H1 (cell line): ENCODE measurements at regions not wholly inside any gene's neighbourhood (a gene's known extent, or its start where the extent isn't known, plus 50 kb on each side); places are given as distances from the start of the nearest gene placed in this dataset.

Experiments used
- CTCF ChIA-PET: fragments of 300-600 bp; sonication (Branson Sonifier 250); formaldehyde crosslinking; loops from one replicate; lab custom pipeline; 2021; ENCODE audit not compliant: partially characterized antibody; lab: Charles Lee
- POLR2A ChIA-PET: fragments of 300-600 bp; sonication (Branson Sonifier 250); formaldehyde crosslinking; loops from one replicate; lab custom pipeline; 2021; ENCODE audit warnings: inconsistent platforms; ENCODE audit not compliant: partially characterized antibody; lab: Charles Lee
- DNase-seq, 2 experiments: peaks; one replicate each; pipeline versions ENCODE4 v3.0.0 to v3.0.0-alpha.2; 2010 to 2022; ENCODE audit warnings: low spot score in 2 of 2, low read depth in 1 of 2, mixed read lengths in 1 of 2
- FAIRE-seq: peaks from 2 replicates; lab custom pipeline; 2011; peaks lifted over from hg19 to GRCh38; lab: Jason Lieb, UNC
- H2AFZ ChIP-seq: 2 replicates; pipeline ENCODE4 v1.8.1; 2012; ENCODE audit warnings: low read length, inconsistent platforms
- H2AK5ac ChIP-seq: 2 replicates; pipeline ENCODE4 v1.6.1; 2013; ENCODE audit warnings: low read depth, low read length
- H2BK120ac ChIP-seq: replicated peaks from 2 replicates; pipeline ENCODE3; 2013; ENCODE audit warnings: low read depth, low read length, inconsistent platforms
- H2BK12ac ChIP-seq: 2 replicates; pipeline ENCODE4 v1.6.1; 2013; ENCODE audit warnings: low read depth, low read length
- H2BK15ac ChIP-seq: 2 replicates; pipeline ENCODE4 v1.6.1; 2013; ENCODE audit warnings: low read length
- H2BK20ac ChIP-seq: 2 replicates; pipeline ENCODE4 v1.6.1; 2013; ENCODE audit warnings: low read length
- H2BK5ac ChIP-seq: 2 replicates; pipeline ENCODE4 v1.6.1; 2013; ENCODE audit warnings: low read depth, low read length
- H3K14ac ChIP-seq: 2 replicates; pipeline ENCODE4 v1.6.1; 2013; ENCODE audit warnings: inconsistent platforms; ENCODE audit not compliant: insufficient read length
- H3K18ac ChIP-seq: 2 replicates; pipeline ENCODE4 v1.6.1; 2013; ENCODE audit warnings: low read length; ENCODE audit errors: extremely low read depth
- H3K23ac ChIP-seq: 2 replicates; pipeline ENCODE4 v1.6.1; 2013; ENCODE audit warnings: inconsistent platforms; ENCODE audit not compliant: insufficient read length
- H3K23me2 ChIP-seq: 2 replicates; pipeline ENCODE4 v1.6.1; 2013; ENCODE audit warnings: low read depth, low read length
- H3K27ac ChIP-seq: 2 replicates; pipeline ENCODE4 v1.6.1; 2011; ENCODE audit warnings: low read depth, low read length, inconsistent platforms
- H3K27me3 ChIP-seq, 4 experiments: replicated peaks in 1 of 4; 1 replicate in 1 of 4; 2 replicates in 3 of 4; pipeline versions ENCODE4 v1.6.1 to v1.8.1; 2011 to 2013; ENCODE audit warnings: low read length in 3 of 4, mild to moderate bottlenecking in 3 of 4, inconsistent platforms in 2 of 4, mixed read lengths in 2 of 4, moderate library complexity in 1 of 4; ENCODE audit not compliant: control insufficient read depth in 3 of 4, insufficient read depth in 3 of 4; ENCODE audit errors: extremely low read depth in 1 of 4
- H3K36me3 ChIP-seq, 4 experiments: 2 replicates each; pipeline versions ENCODE4 v1.6.1 to v1.8.1; 2011 to 2013; ENCODE audit warnings: mild to moderate bottlenecking in 4 of 4, low read length in 3 of 4, moderate library complexity in 2 of 4, control low read depth in 1 of 4, inconsistent platforms in 1 of 4; ENCODE audit not compliant: insufficient read depth in 4 of 4, control insufficient read depth in 2 of 4
- H3K4ac ChIP-seq: replicated peaks from 2 replicates; pipeline ENCODE3; 2013; ENCODE audit warnings: low read length, low read depth, mixed read lengths, inconsistent platforms; ENCODE audit not compliant: insufficient read length
- H3K4me1 ChIP-seq, 4 experiments: replicated peaks in 1 of 4; 1 replicate in 1 of 4; 2 replicates in 3 of 4; pipeline versions ENCODE4 v1.6.1 to v1.8.1; 2011 to 2013; ENCODE audit warnings: low read length in 3 of 4, inconsistent platforms in 2 of 4, mixed read lengths in 1 of 4; ENCODE audit not compliant: insufficient read depth in 4 of 4, control insufficient read depth in 3 of 4
- H3K4me2 ChIP-seq, 2 experiments: 2 replicates each; pipeline versions ENCODE4 v1.6.1 to v1.8.1; 2011 to 2013; ENCODE audit warnings: low read depth in 2 of 2, low read length in 2 of 2, control low read depth in 1 of 2, inconsistent platforms in 1 of 2, mild to moderate bottlenecking in 1 of 2; ENCODE audit not compliant: insufficient read depth in 1 of 2
- H3K4me3 ChIP-seq, 4 experiments: fragments of 200-600, 300-600 bp in 1 of 4; sonication (generic), shearing (Covaris generic), sonication (Bioruptor Twin) in 1 of 4; 2 replicates each; pipeline versions ENCODE4 v1.5.1 to v1.8.1; 2011 to 2016; ENCODE audit warnings: low read length in 4 of 4, low read depth in 3 of 4, control low read depth in 2 of 4, inconsistent platforms in 2 of 4, mild to moderate bottlenecking in 2 of 4, mixed read lengths in 1 of 4, moderate library complexity in 1 of 4; ENCODE audit not compliant: insufficient read depth in 2 of 4; ENCODE audit errors: extremely low read depth in 1 of 4
- H3K56ac ChIP-seq: replicated peaks from 2 replicates; pipeline ENCODE3; 2013; ENCODE audit warnings: low read depth, mild to moderate bottlenecking, mixed read lengths, low read length, inconsistent platforms; ENCODE audit not compliant: insufficient read length
- H3K79me1 ChIP-seq: 2 replicates; pipeline ENCODE4 v1.6.1; 2013; ENCODE audit warnings: low read depth, low read length, control low read depth
- H3K79me2 ChIP-seq, 2 experiments: 2 replicates each; pipeline versions ENCODE4 v1.6.1 to v1.8.1; 2012 to 2013; ENCODE audit warnings: low read length in 2 of 2, mild to moderate bottlenecking in 2 of 2, inconsistent platforms in 1 of 2; ENCODE audit not compliant: insufficient read depth in 2 of 2, control insufficient read depth in 1 of 2
- H3K9ac ChIP-seq, 4 experiments: replicated peaks in 1 of 4; 1 replicate in 1 of 4; 2 replicates in 3 of 4; pipeline versions ENCODE4 v1.6.1 to v1.8.1; 2011 to 2013; ENCODE audit warnings: low read depth in 3 of 4, low read length in 3 of 4, control low read depth in 2 of 4, mild to moderate bottlenecking in 2 of 4, moderate library complexity in 2 of 4, inconsistent platforms in 1 of 4; ENCODE audit errors: extremely low read depth in 1 of 4
- H3K9me3 ChIP-seq, 2 experiments: 2 replicates each; pipeline versions ENCODE4 v1.6.1 to v1.8.1; 2012 to 2013; ENCODE audit warnings: mild to moderate bottlenecking in 2 of 2, moderate library complexity in 2 of 2, control low read depth in 1 of 2, inconsistent platforms in 1 of 2, low read depth in 1 of 2, low read length in 1 of 2, mixed read lengths in 1 of 2; ENCODE audit not compliant: insufficient read depth in 2 of 2
- H4K20me1 ChIP-seq, 2 experiments: replicated peaks in 1 of 2; 2 replicates each; pipeline versions ENCODE3 to v1.8.1; 2011 to 2013; ENCODE audit warnings: inconsistent platforms in 2 of 2, low read length in 2 of 2, mild to moderate bottlenecking in 1 of 2; ENCODE audit not compliant: insufficient read depth in 2 of 2, control insufficient read depth in 1 of 2
- H4K5ac ChIP-seq: 2 replicates; pipeline ENCODE4 v1.6.1; 2013; ENCODE audit warnings: low read length, low read depth, mixed read lengths, inconsistent platforms; ENCODE audit not compliant: insufficient read length
- H4K8ac ChIP-seq: 2 replicates; pipeline ENCODE4 v1.8.0; 2013; ENCODE audit warnings: mild to moderate bottlenecking, moderate library complexity, low read length, inconsistent platforms; ENCODE audit not compliant: insufficient read depth; ENCODE audit errors: extremely low read depth
- H4K91ac ChIP-seq: replicated peaks from 2 replicates; pipeline ENCODE3; 2013; ENCODE audit warnings: low read length, mixed read lengths, inconsistent platforms; ENCODE audit not compliant: insufficient read length
- CHD1 ChIP-seq: IDR thresholded peaks from 2 replicates; pipeline ENCODE4 v1.6.1; 2012; ENCODE audit warnings: low read depth, low read length, improper control_type of control experiment
- CTCF ChIP-seq, 3 experiments: IDR thresholded peaks; 1 replicate in 2 of 3; 2 replicates in 1 of 3; pipeline versions ENCODE4 v1.5.1 to v1.6.1; 2011; ENCODE audit warnings: low read length in 3 of 3, mild to moderate bottlenecking in 3 of 3, inconsistent platforms in 2 of 3, low read depth in 1 of 3, moderate library complexity in 1 of 3; ENCODE audit not compliant: insufficient read depth in 1 of 3; ENCODE audit errors: control extremely low read depth in 1 of 3
- HDAC2 ChIP-seq, 2 experiments: fragments of 300-600 bp in 1 of 2; sonication (generic) in 1 of 2; IDR thresholded peaks; 2 replicates each; pipeline ENCODE4 v1.6.1; 2011 to 2012; ENCODE audit warnings: low read depth in 2 of 2, low read length in 2 of 2, mild to moderate bottlenecking in 2 of 2, moderate library complexity in 2 of 2, borderline replicate concordance in 1 of 2, inconsistent platforms in 1 of 2
- KDM1A ChIP-seq: fragments of 200-600, 300-600 bp; sonication (generic); IDR thresholded peaks from 2 replicates; pipeline ENCODE4 v1.7.1; 2016; ENCODE audit warnings: mild to moderate bottlenecking, low read length, borderline replicate concordance
- MAFK ChIP-seq: IDR thresholded peaks from 2 replicates; pipeline ENCODE4 v1.6.1; 2012; ENCODE audit warnings: low read depth, mild to moderate bottlenecking, improper control_type of control experiment, low read length
- POLR2AphosphoS5 ChIP-seq: IDR thresholded peaks from 2 replicates; pipeline ENCODE4 v1.6.1; 2011; ENCODE audit warnings: low read depth, low read length
- RBBP5 ChIP-seq: IDR thresholded peaks from 2 replicates; pipeline ENCODE4 v1.7.1; 2012; ENCODE audit warnings: low read depth, mild to moderate bottlenecking, inconsistent platforms, low read length, moderate library complexity, borderline replicate concordance
- SAP30 ChIP-seq: fragments of 300-600 bp; sonication (generic); IDR thresholded peaks from 2 replicates; pipeline ENCODE4 v1.7.1; 2012; ENCODE audit warnings: low read length, moderate library complexity, mild to moderate bottlenecking, inconsistent platforms; ENCODE audit not compliant: insufficient read depth, insufficient replicate concordance
- SIX5 ChIP-seq: IDR thresholded peaks from 2 replicates; pipeline ENCODE4 v1.6.1; 2011; ENCODE audit warnings: mild to moderate bottlenecking, low read depth, low read length
- SP2 ChIP-seq: IDR thresholded peaks from 2 replicates; pipeline ENCODE4 v1.6.1; 2012; ENCODE audit warnings: mild to moderate bottlenecking, low read length, inconsistent platforms
- SUZ12 ChIP-seq: fragments of 200-600 bp; sonication (generic); IDR thresholded peaks from 2 replicates; pipeline ENCODE4 v1.6.1; 2012; ENCODE audit warnings: mild to moderate bottlenecking, inconsistent platforms, low read length, moderate library complexity, mixed read lengths
- TAF1 ChIP-seq: IDR thresholded peaks from 2 replicates; pipeline ENCODE4 v1.6.1; 2011; ENCODE audit warnings: mild to moderate bottlenecking, low read depth, low read length
- ZNF274 ChIP-seq: IDR thresholded peaks from 2 replicates; pipeline ENCODE4 v1.7.0; 2012; ENCODE audit warnings: low read length, borderline replicate concordance; ENCODE audit errors: extremely low read depth
- WGBS, 2 experiments: shearing (Covaris generic) in 1 of 2; methylation state at CpG; one replicate each; pipeline versions ENCODE4 v1.1.6 to v1.1.7; 2013 to 2015; ENCODE audit warnings: low lambda C conversion rate in 2 of 2, mixed read lengths in 2 of 2, inconsistent platforms in 1 of 2, low coverage in 1 of 2, missing lambda C conversion rate in 1 of 2; ENCODE audit not compliant: insufficient replicate concordance in 2 of 2, insufficient coverage in 1 of 2, insufficient read length in 1 of 2; ENCODE audit errors: extremely low coverage in 1 of 2, missing lambda C conversion rate in 1 of 2; 5-methylcytosine and 5-hydroxymethylcytosine counted together

DNA sequence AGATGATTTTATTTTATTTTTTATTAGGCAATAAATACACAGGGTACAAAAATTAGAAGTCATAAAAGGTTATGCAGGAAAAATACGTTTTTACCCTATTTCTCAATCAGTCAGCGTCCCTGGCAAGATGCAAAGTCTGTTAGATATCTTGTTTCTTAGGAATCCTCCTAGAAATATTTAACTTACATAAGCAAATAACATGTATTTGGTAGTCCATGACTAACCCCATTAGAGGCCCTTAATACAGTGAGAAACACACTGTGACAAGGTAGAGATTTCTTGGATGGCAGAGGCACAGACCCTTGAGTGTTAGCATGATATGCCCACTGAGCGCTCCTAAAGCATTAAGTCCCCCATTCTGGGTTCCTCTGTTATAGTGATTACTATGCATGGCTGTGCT, 121.2 kb upstream of the ADAMTSL1 start:
- Histone ChIP-seq H3K79me1 (no peaks in the 10 kb centered on the region), H2BK20ac (no peak overlapping the region), H3K79me2 (no peaks in the 10 kb centered on the region), H2BK12ac (no peak overlapping the region), H4K5ac (no peak overlapping the region), H2AK5ac (no peak overlapping the region), H4K8ac (no peak overlapping the region), H2BK5ac (no peak overlapping the region), H3K36me3 (no peaks in the 10 kb centered on the region), H3K23ac (no peak overlapping the region), H4K91ac (no peak overlapping the region), H3K27ac (no peak overlapping the region), H3K18ac (no peak overlapping the region), H3K9ac (no peak overlapping the region), H3K56ac (no peak overlapping the region), H3K4me1 (no peaks in the 10 kb centered on the region), H3K4me3 (no peak overlapping the region), H3K27me3 (no peaks in the 10 kb centered on the region), H2AFZ (no peak overlapping the region), H3K4ac (no peak overlapping the region), H3K14ac (no peak overlapping the region), H3K9me3 (no peaks in the 10 kb centered on the region), H3K23me2 (no peaks in the 10 kb centered on the region), H3K4me2 (no peak overlapping the region), H2BK120ac (no peak overlapping the region), H2BK15ac (no peak overlapping the region), H4K20me1 (no peaks in the 10 kb centered on the region)
- FAIRE-seq (no peak), DNase-seq (no peak)
- ChIA-PET POLR2A (no interaction called here), CTCF (no interaction called here)
- 97% methylated on average over 3 of the region's 3 CpGs; no CpG with 5 or more reads in 1 of the 2 experiments for whole genome bisulfite sequencing, 2 experiments
- TF ChIP-seq CHD1 = no peak
- no peak for TF ChIP-seq KDM1A
- TF ChIP-seq MAFK = no peak
- no peak for TF ChIP-seq SAP30
- no peak for TF ChIP-seq HDAC2 (IDR thresholded peaks at IDR 0.05; ENCODE audit: borderline replicate concordance in 1 of 2, low read depth in 2 of 2, low read length in 2 of 2)
- TF ChIP-seq SUZ12 = no peak
- no peak for TF ChIP-seq SP2
- TF ChIP-seq CTCF (IDR thresholded peaks at IDR 0.05; ENCODE audit: control extremely low read depth in 1 of 3, insufficient read depth in 1 of 3, low read depth in 1 of 3, low read length in 3 of 3) = no peak
- no peak for TF ChIP-seq RBBP5
- no peak for TF ChIP-seq SIX5
- TF ChIP-seq POLR2AphosphoS5 = no peak
- no peak for TF ChIP-seq ZNF274
- TF ChIP-seq TAF1 = no peak
